ENCODE measurements at regions not wholly inside any gene's neighbourhood (a gene's known extent, or its start where the extent isn't known, plus 50 kb on each side); places are given as distances from the start of the nearest gene placed in this dataset.
"Not testable (repeated sequence)": the region's sequence is repeated elsewhere in the genome, so short reads cannot be mapped to it uniquely, and the experiment has no call there.

DNA sequence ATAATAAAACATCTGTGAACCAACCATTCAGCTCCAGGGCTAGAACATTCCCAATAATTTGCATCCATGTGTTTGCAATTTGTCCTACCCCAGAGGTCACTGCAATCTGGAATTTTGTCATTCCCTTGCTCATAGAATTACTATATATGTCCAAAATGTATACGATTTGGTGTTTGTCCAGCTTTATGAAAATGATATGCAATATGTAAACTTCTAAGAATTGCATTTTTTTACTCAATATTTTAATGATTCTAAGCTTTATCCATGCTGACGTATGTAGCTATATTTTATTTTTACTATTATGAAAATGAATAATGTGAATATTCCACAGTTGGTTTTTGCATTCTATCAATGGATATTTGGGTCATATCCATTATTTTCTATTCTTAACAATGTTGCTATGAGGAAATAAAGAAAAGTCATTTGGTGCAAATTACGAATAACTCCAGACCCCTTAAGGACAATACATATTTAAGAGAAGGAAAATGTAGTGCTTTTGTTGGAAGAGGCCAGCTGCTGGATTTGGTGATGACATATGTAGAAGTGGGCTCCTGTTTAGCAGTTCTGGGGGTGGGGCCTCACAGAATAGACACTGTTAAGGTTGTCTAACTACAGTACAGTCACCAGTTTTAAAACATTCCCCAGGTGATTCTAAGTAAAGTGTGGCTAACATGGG, 139.4 kb downstream of the SLC38A4 start:
- Histone ChIP-seq H3K9me1 (replicated peaks; ENCODE audit: control insufficient read depth, extremely low read depth, insufficient read depth, low read length) (no peaks in the 10 kb centered on the region), H3K4me2 (ENCODE audit: insufficient read depth, low read length) (no peak overlapping the region), H3K4me1 (ENCODE audit: control insufficient read depth, extremely low read depth, insufficient read depth, low read length) (no peaks in the 10 kb centered on the region), H3K27me3 (ENCODE audit: control insufficient read depth in 2 of 2, insufficient read depth in 2 of 2, low read length in 2 of 2) (no peaks in the 10 kb centered on the region), H2AFZ (ENCODE audit: low read depth, low read length) (no peak overlapping the region), H3K9me3 (replicated peaks; ENCODE audit: control insufficient read depth, insufficient read depth, low read length) (no peaks in the 10 kb centered on the region), H3K4me3 (replicated peaks in 1 of 3; ENCODE audit: insufficient read depth in 1 of 3, low read depth in 1 of 3, low read length in 3 of 3) (no peak overlapping the region), H3K27ac (ENCODE audit: insufficient read depth, low read depth, low read length) (no peak overlapping the region), H3K36me3 (ENCODE audit: control insufficient read depth in 2 of 2, extremely low read depth in 1 of 2, insufficient read depth in 2 of 2, low read length in 2 of 2) (no peaks in the 10 kb centered on the region), H3K79me2 (ENCODE audit: control insufficient read depth, insufficient read depth, low read length) (no peaks in the 10 kb centered on the region), H3K9ac (replicated peaks; ENCODE audit: extremely low read depth, insufficient read depth, low read length) (no peak overlapping the region), H4K20me1 (replicated peaks; ENCODE audit: control insufficient read depth, extremely low read depth, insufficient read depth, low read length) (no peaks in the 10 kb centered on the region)
- FAIRE-seq (no peak), DNase-seq (ENCODE audit: low read depth, low spot score) (no peak)
- dilution Hi-C loops (cut with MboI; ENCODE audit: extremely low pct_ligation_motif_present, low sequenced_read_pairs) (no loop called here), intact Hi-C loops (cut with micrococcal nuclease) (no loop called here)
- ChIA-PET POLR2A (no interaction called here), CTCF (interaction anchor here (1.5 kb wide), 1 partner anchor 335 kb away, joined by 6 read pairs; no protein-coding TSS in a partner anchor)
- no TSS peak for BruUV-seq (replicated peaks)
- TF ChIP-seq, protein P1, sequence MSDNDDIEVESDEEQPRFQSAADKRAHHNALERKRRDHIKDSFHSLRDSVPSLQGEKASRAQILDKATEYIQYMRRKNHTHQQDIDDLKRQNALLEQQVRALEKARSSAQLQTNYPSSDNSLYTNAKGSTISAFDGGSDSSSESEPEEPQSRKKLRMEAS (IDR thresholded peaks at IDR 0.05; ENCODE audit: insufficient read depth, insufficient read length): no peak
- TF ChIP-seq EZH2 (IDR thresholded peaks at IDR 0.05; ENCODE audit: borderline replicate concordance, low read depth, low read length, severe bottlenecking) (no peak), POLR2A (IDR thresholded peaks at IDR 0.05; ENCODE audit: low read depth, low read length) (no peak), POLR2AphosphoS5 (IDR thresholded peaks at IDR 0.05; ENCODE audit: insufficient read depth, low read depth, low read length) (no peak), MYC (IDR thresholded peaks at IDR 0.05; ENCODE audit: low read depth, low read length) (no peak), FOS (IDR thresholded peaks at IDR 0.05; ENCODE audit: borderline replicate concordance, insufficient read depth, low read length) (no peak), GATA2 (IDR thresholded peaks at IDR 0.05; ENCODE audit: insufficient read depth, insufficient read length, low read depth, low read length) (no peak), JUN (IDR thresholded peaks at IDR 0.05; ENCODE audit: borderline replicate concordance, insufficient read depth, insufficient read length, low read depth) (no peak)
- TF ChIP-seq, protein P2, sequence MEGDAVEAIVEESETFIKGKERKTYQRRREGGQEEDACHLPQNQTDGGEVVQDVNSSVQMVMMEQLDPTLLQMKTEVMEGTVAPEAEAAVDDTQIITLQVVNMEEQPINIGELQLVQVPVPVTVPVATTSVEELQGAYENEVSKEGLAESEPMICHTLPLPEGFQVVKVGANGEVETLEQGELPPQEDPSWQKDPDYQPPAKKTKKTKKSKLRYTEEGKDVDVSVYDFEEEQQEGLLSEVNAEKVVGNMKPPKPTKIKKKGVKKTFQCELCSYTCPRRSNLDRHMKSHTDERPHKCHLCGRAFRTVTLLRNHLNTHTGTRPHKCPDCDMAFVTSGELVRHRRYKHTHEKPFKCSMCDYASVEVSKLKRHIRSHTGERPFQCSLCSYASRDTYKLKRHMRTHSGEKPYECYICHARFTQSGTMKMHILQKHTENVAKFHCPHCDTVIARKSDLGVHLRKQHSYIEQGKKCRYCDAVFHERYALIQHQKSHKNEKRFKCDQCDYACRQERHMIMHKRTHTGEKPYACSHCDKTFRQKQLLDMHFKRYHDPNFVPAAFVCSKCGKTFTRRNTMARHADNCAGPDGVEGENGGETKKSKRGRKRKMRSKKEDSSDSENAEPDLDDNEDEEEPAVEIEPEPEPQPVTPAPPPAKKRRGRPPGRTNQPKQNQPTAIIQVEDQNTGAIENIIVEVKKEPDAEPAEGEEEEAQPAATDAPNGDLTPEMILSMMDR (IDR thresholded peaks at IDR 0.05; ENCODE audit: extremely low read depth in 1 of 2, insufficient read depth in 1 of 2, low read depth in 1 of 2, low read length in 2 of 2): no peak

DNA sequence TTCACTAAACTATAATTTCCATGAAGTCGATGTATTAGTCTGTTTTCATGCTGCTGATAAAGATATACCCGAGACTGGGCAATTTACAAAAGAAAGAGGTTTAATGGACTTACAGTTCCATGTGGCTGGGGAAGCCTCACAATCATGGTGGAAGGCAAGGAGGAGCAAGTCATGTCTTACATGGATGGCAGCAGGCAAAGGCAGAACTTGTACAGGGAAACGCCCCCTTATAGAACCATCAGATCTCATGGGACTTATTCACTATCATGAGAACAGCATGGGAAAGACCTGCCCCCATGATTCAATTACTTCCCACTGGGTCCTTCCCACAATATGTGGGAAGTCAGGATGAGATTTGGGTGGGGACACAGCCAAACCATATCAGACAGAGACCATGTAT, 141.6 kb downstream of the SLC38A4 start:
- H3K9me1 ChIP-seq (replicated peaks; ENCODE audit: control insufficient read depth, extremely low read depth, insufficient read depth, low read length); H3K27ac ChIP-seq (ENCODE audit: insufficient read depth, low read depth, low read length); H3K36me3 ChIP-seq (ENCODE audit: control insufficient read depth in 2 of 2, extremely low read depth in 1 of 2, insufficient read depth in 2 of 2, low read length in 2 of 2); H2AFZ ChIP-seq (ENCODE audit: low read depth, low read length); H3K9me3 ChIP-seq (replicated peaks; ENCODE audit: control insufficient read depth, insufficient read depth, low read length); H3K9ac ChIP-seq (replicated peaks; ENCODE audit: extremely low read depth, insufficient read depth, low read length); intact Hi-C loops (cut with micrococcal nuclease); DNase-seq (ENCODE audit: low read depth, low spot score); FAIRE-seq; H3K4me2 ChIP-seq (ENCODE audit: insufficient read depth, low read length); BruUV-seq (replicated peaks); H3K79me2 ChIP-seq (ENCODE audit: control insufficient read depth, insufficient read depth, low read length); H4K20me1 ChIP-seq (replicated peaks; ENCODE audit: control insufficient read depth, extremely low read depth, insufficient read depth, low read length); H3K4me3 ChIP-seq (replicated peaks in 1 of 3; ENCODE audit: insufficient read depth in 1 of 3, low read depth in 1 of 3, low read length in 3 of 3); POLR2A ChIA-PET; dilution Hi-C loops (cut with MboI; ENCODE audit: extremely low pct_ligation_motif_present, low sequenced_read_pairs); H3K27me3 ChIP-seq (ENCODE audit: control insufficient read depth in 2 of 2, insufficient read depth in 2 of 2, low read length in 2 of 2); H3K4me1 ChIP-seq (ENCODE audit: control insufficient read depth, extremely low read depth, insufficient read depth, low read length): not testable (repeated sequence)
- CTCF ChIA-PET: interaction anchor here (1.6 kb wide), 1 partner anchor 9 kb away, joined by 7 read pairs; no protein-coding TSS in a partner anchor

Measured in endothelial cell of umbilical vein (primary cell).